Cardiac muscle cell (in vitro differentiated cells and primary cell): ENCODE measurements at regions not wholly inside any gene's neighbourhood (a gene's known extent, or its start where the extent isn't known, plus 50 kb on each side); places are given as distances from the start of the nearest gene placed in this dataset.
A peak's percentile ranks its signal among the peaks of the same experiment; 100 is the strongest.

Source experiments
- DNase-seq, 2 donors: peaks; one replicate each; pipeline versions ENCODE4 v3.0.0 to v3.0.0-alpha.2; 2010 to 2017; ENCODE audit warnings: low read depth in 1 of 2, low spot score in 1 of 2
- H3K27ac ChIP-seq: fragments of 200-600 bp; sonication (generic); 2 replicates; pipeline ENCODE4 v1.5.1; 2016
- H3K27me3 ChIP-seq: fragments of 200-600 bp; sonication (generic); 2 replicates; pipeline ENCODE4 v1.6.0; 2016; ENCODE audit warnings: control low read depth
- H3K36me3 ChIP-seq: fragments of 200-600 bp; sonication (generic); 2 replicates; pipeline ENCODE4 v1.5.1; 2016; ENCODE audit warnings: control low read depth
- H3K4me1 ChIP-seq: fragments of 200-600 bp; sonication (generic); 2 replicates; pipeline ENCODE4 v1.8.1; 2017; ENCODE audit warnings: low read depth, mild to moderate bottlenecking, mixed run types
- H3K4me3 ChIP-seq: fragments of 200-600 bp; sonication (generic); 2 replicates; pipeline ENCODE4 v1.5.1; 2016; ENCODE audit warnings: mild to moderate bottlenecking
- H3K9me3 ChIP-seq: fragments of 200-600 bp; sonication (generic); 2 replicates; pipeline ENCODE4 v1.5.1; 2017; ENCODE audit warnings: low read depth, mild to moderate bottlenecking, control low read depth
- CTCF ChIP-seq: IDR thresholded peaks from 2 replicates; pipeline ENCODE4 v1.5.1; 2012; ENCODE audit warnings: low read depth, mild to moderate bottlenecking, low read length

GRCh38 chr13:21850013-21851006 is 179.4 kb downstream of the FGF9 start:
- Histone ChIP-seq H3K4me3 (no peak overlapping the region), H3K27me3 (no peaks in the 10 kb centered on the region), H3K27ac (no peak overlapping the region), H3K36me3 (no peaks in the 10 kb centered on the region), H3K9me3 (no peaks in the 10 kb centered on the region), H3K4me1 (peaks cover 5% of the 10 kb centered on the region)
- no peak for TF ChIP-seq CTCF
- DNase-seq, result peak in 1 of 2 donors; percentile 6

- DNase-seq, result no peak
- Histone ChIP-seq H3K4me1 (peaks cover 5% of the 10 kb centered on the region), H3K9me3 (no peaks in the 10 kb centered on the region), H3K36me3 (no peaks in the 10 kb centered on the region), H3K27me3 (no peaks in the 10 kb centered on the region), H3K4me3 (no peak overlapping the region), H3K27ac (no peak overlapping the region)
- no peak for TF ChIP-seq CTCF
Measured at GRCh38 chr13:21852043-21852442, 181.2 kb downstream of the FGF9 start.

GRCh38 chr13:21853779-21854178 is 182.9 kb downstream of the FGF9 start:
- Histone ChIP-seq H3K27me3 (no peaks in the 10 kb centered on the region), H3K9me3 (no peaks in the 10 kb centered on the region), H3K27ac (no peak overlapping the region), H3K4me3 (no peak overlapping the region), H3K4me1 (peaks cover 5% of the 10 kb centered on the region), H3K36me3 (no peaks in the 10 kb centered on the region)
- no peak for TF ChIP-seq CTCF
- DNase-seq, result no peak

GRCh38 chr13:21868823-21869222 is 197.9 kb downstream of the FGF9 start:
- no peak overlapping the region for H3K27ac ChIP-seq
- H3K27me3 ChIP-seq, result no peaks in the 10 kb centered on the region
- H3K4me3 ChIP-seq, result no peak overlapping the region
- TF ChIP-seq CTCF, result no peak
- H3K4me1 ChIP-seq, result no peaks in the 10 kb centered on the region
- DNase-seq, result no peak
- no peaks in the 10 kb centered on the region for H3K36me3 ChIP-seq
- no peaks in the 10 kb centered on the region for H3K9me3 ChIP-seq

GRCh38 chr13:21871382-21871781 is 200.5 kb downstream of the FGF9 start:
- TF ChIP-seq CTCF, result no peak
- H3K27me3 ChIP-seq, result no peaks in the 10 kb centered on the region
- no peaks in the 10 kb centered on the region for H3K36me3 ChIP-seq
- H3K4me1 ChIP-seq, result no peaks in the 10 kb centered on the region
- no peak for DNase-seq
- H3K9me3 ChIP-seq, result no peaks in the 10 kb centered on the region
- no peak overlapping the region for H3K27ac ChIP-seq
- H3K4me3 ChIP-seq, result no peak overlapping the region
